GM12878 (cell line): ENCODE measurements at regions not wholly inside any gene's neighbourhood (a gene's known extent, or its start where the extent isn't known, plus 50 kb on each side); places are given as distances from the start of the nearest gene placed in this dataset.

ENCODE experiments used
- ATAC-seq: fragments of 200-7000 bp; cut with Tn5 transposase; 3 replicates; pipeline ENCODE4 v1.9.1; 2020; ENCODE audit warnings: mild to moderate bottlenecking, moderate library complexity
- BruUV-seq: library from RNA; stranded (reverse); fragments of 400-500 nt; replicated peaks from 2 replicates; lab custom pipeline; 2021; lab: Mats Ljungman, UMichigan
- CTCF ChIA-PET: fragments of 300-600 bp; sonication (Branson Sonifier 250); formaldehyde crosslinking; extraction: SDS; loops from one replicate; lab custom pipeline; 2021; ENCODE audit warnings: inconsistent platforms; lab: Yijun Ruan, JAX
- POLR2A ChIA-PET: fragments of 350-600 bp; formaldehyde crosslinking; extraction: SDS; loops from one replicate; lab custom pipeline; 2021; ENCODE audit warnings: inconsistent platforms; lab: Charles Lee
- RAD21 ChIA-PET: fragments of 300-600 bp; sonication (Branson Sonifier 250); formaldehyde crosslinking; loops from one replicate; lab custom pipeline; 2023; ENCODE audit warnings: antibody characterized with exemption; ENCODE audit not compliant: unreplicated experiment; lab: Charles Lee
- SMC1A ChIA-PET: fragments of 300-600 bp; sonication (Branson Sonifier 250); formaldehyde crosslinking; loops from one replicate; lab custom pipeline; 2023; ENCODE audit not compliant: unreplicated experiment, uncharacterized antibody; lab: Charles Lee
- DNase-seq: peaks from one replicate; pipeline ENCODE4 v3.0.0-alpha.2; 2011; ENCODE audit warnings: low read depth, low spot score
- FAIRE-seq: peaks from 3 replicates; lab custom pipeline; 2011; peaks lifted over from hg19 to GRCh38; lab: Jason Lieb, UNC
- H2AFZ ChIP-seq: 2 replicates; pipeline ENCODE4 v1.6.0; 2011; ENCODE audit warnings: low read depth, low read length, control low read depth; ENCODE audit not compliant: control insufficient read depth
- H3K27ac ChIP-seq: 2 replicates; pipeline ENCODE4 v1.5.1; 2011; ENCODE audit warnings: control low read depth; ENCODE audit not compliant: control insufficient read depth, insufficient read depth
- H3K27me3 ChIP-seq, 2 experiments: replicated peaks in 1 of 2; 2 replicates each; pipeline versions ENCODE4 v1.6.0 to v1.6.1; 2011; ENCODE audit warnings: low read length in 1 of 2; ENCODE audit not compliant: control insufficient read depth in 2 of 2, insufficient read depth in 2 of 2
- H3K36me3 ChIP-seq, 2 experiments: 2 replicates each; pipeline ENCODE4 v1.5.1; 2011; ENCODE audit warnings: low read length in 1 of 2; ENCODE audit not compliant: control insufficient read depth in 2 of 2, insufficient read depth in 2 of 2
- H3K4me1 ChIP-seq: 2 replicates; pipeline ENCODE4 v1.6.1; 2011; ENCODE audit warnings: mild to moderate bottlenecking, low read length, moderate library complexity, mixed read lengths; ENCODE audit not compliant: control insufficient read depth, insufficient read depth
- H3K4me2 ChIP-seq: 2 replicates; pipeline ENCODE4 v1.6.0; 2011; ENCODE audit warnings: control low read depth; ENCODE audit not compliant: control insufficient read depth, insufficient read depth
- H3K4me3 ChIP-seq: fragments of 200-600 bp; sonication (generic); 2 replicates; pipeline ENCODE4 v1.5.1; 2016
- H3K79me2 ChIP-seq: 2 replicates; pipeline ENCODE4 v1.6.0; 2011; ENCODE audit warnings: low read length; ENCODE audit not compliant: control insufficient read depth, insufficient read depth
- H3K9ac ChIP-seq: 2 replicates; pipeline ENCODE4 v1.8.0; 2011; ENCODE audit warnings: low read length, control low read depth, mixed read lengths; ENCODE audit not compliant: control insufficient read depth, insufficient read depth
- H3K9me3 ChIP-seq: replicated peaks from 3 replicates; pipeline ENCODE4 v1.5.1; 2011; ENCODE audit warnings: mild to moderate bottlenecking, low read length; ENCODE audit not compliant: control insufficient read depth, insufficient read depth
- H4K20me1 ChIP-seq: 2 replicates; pipeline ENCODE4 v1.6.0; 2011; ENCODE audit not compliant: control insufficient read depth, insufficient read depth
- GATAD2B ChIP-seq: fragments of 450-650 bp; conservative IDR thresholded peaks from 2 replicates; pipeline ENCODE4 v1.6.1; 2017; ENCODE audit warnings: low read depth, mild to moderate bottlenecking, moderate library complexity
- SIN3A ChIP-seq: IDR thresholded peaks from 2 replicates; pipeline ENCODE4 v1.6.1; 2012; ENCODE audit warnings: low read depth, low read length, improper control_type of control experiment
- WGBS: methylation state at CpG from one replicate; pipeline ENCODE4 v1.1.6; 2016; ENCODE audit warnings: low lambda C conversion rate; ENCODE audit not compliant: insufficient replicate concordance, insufficient coverage; ENCODE audit errors: missing lambda C conversion rate; 5-methylcytosine and 5-hydroxymethylcytosine counted together
- in situ Hi-C: fragments of 300-500 bp; cut with MboI; formaldehyde crosslinking; loops from 9 replicates; pipeline ENCODE4 v1.14.3; 2018; ENCODE audit warnings: mixed read lengths
- intact Hi-C: fragments of 100-400 bp; cut with micrococcal nuclease; formaldehyde crosslinking; loops from one replicate; pipeline ENCODE4 v1.14.2; 2022; ENCODE audit not compliant: unreplicated experiment
- TF ChIP-seq, protein P1 (sequence below): IDR thresholded peaks from 2 replicates; pipeline ENCODE4 v1.6.1; 2012; ENCODE audit warnings: improper control_type of control experiment, low read depth, low read length; ENCODE audit not compliant: insufficient replicate concordance
- TF ChIP-seq, protein P2 (sequence below): fragments of 450-650 bp; IDR thresholded peaks from 2 replicates; pipeline ENCODE4 v1.6.1; 2017; ENCODE audit warnings: antibody characterized with exemption, mild to moderate bottlenecking, moderate library complexity

DNA sequence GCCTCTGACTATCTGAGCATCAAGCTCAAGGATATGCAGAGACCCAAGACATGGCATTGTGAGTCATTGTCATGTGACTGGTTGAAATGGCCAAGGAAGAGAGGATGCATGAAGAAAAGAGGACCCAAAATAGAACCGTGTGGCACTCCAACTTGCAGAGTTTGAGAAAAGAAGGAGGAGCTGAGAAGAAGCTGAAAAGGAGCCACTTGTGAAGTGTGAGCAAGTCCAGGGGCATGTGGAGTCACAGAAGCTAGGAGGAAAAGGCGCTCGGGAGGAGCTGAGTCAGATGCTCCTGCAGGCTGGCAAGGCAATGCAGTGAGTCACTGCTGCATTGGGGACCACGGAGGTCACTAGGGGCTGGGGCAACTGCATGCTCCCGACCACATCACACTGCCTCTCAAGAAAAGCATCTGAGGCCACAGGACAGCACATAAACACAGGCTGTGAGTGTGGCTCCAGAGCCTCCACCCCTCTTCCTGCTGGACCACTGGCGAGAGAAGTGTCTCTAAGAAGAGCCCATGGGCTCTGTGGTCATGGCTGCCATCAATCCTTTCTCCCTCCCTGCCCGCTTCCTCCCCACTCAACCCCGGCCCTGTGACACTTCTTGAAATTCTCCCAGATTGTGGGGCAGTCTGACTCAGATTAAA is 197.6 kb downstream of the DRD1 start:
- FAIRE-seq: no peak
- H2AFZ ChIP-seq: no peak overlapping the region
- no TSS peak for BruUV-seq

DNA sequence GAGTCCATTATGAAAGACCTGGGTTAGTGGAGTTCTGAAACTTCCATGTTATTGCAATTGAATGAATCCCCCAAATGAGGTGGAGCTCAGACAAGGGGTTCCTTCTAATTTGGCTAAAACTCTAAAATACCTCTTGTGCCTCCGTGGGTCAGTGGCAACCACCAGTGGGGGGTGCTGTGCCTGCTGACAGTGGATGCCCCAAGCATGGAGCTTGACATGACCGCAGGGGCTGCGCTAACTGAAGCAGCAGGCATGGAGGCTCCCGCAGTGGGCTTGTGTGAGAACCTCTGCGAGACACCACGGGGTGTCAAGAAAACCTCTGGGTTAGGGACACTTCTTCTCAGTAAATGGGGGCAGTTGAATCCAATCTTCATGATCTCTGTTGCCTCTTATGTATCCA is 200.5 kb downstream of the DRD1 start:
- Histone ChIP-seq H2AFZ (no peak overlapping the region), H4K20me1 (no peaks in the 10 kb centered on the region), H3K36me3 (no peaks in the 10 kb centered on the region), H3K27me3 (no peaks in the 10 kb centered on the region; a peak in 2 of 4 replicates), H3K79me2 (no peaks in the 10 kb centered on the region), H3K4me2 (no peak overlapping the region), H3K4me1 (no peaks in the 10 kb centered on the region), H3K4me3 (no peak overlapping the region), H3K9ac (no peak overlapping the region), H3K9me3 (no peaks in the 10 kb centered on the region), H3K27ac (no peak overlapping the region)
- TF ChIP-seq, protein P1, sequence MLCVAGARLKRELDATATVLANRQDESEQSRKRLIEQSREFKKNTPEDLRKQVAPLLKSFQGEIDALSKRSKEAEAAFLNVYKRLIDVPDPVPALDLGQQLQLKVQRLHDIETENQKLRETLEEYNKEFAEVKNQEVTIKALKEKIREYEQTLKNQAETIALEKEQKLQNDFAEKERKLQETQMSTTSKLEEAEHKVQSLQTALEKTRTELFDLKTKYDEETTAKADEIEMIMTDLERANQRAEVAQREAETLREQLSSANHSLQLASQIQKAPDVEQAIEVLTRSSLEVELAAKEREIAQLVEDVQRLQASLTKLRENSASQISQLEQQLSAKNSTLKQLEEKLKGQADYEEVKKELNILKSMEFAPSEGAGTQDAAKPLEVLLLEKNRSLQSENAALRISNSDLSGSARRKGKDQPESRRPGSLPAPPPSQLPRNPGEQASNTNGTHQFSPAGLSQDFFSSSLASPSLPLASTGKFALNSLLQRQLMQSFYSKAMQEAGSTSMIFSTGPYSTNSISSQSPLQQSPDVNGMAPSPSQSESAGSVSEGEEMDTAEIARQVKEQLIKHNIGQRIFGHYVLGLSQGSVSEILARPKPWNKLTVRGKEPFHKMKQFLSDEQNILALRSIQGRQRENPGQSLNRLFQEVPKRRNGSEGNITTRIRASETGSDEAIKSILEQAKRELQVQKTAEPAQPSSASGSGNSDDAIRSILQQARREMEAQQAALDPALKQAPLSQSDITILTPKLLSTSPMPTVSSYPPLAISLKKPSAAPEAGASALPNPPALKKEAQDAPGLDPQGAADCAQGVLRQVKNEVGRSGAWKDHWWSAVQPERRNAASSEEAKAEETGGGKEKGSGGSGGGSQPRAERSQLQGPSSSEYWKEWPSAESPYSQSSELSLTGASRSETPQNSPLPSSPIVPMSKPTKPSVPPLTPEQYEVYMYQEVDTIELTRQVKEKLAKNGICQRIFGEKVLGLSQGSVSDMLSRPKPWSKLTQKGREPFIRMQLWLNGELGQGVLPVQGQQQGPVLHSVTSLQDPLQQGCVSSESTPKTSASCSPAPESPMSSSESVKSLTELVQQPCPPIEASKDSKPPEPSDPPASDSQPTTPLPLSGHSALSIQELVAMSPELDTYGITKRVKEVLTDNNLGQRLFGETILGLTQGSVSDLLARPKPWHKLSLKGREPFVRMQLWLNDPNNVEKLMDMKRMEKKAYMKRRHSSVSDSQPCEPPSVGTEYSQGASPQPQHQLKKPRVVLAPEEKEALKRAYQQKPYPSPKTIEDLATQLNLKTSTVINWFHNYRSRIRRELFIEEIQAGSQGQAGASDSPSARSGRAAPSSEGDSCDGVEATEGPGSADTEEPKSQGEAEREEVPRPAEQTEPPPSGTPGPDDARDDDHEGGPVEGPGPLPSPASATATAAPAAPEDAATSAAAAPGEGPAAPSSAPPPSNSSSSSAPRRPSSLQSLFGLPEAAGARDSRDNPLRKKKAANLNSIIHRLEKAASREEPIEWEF: no peak
- no peak for TF ChIP-seq SIN3A
- POLR2A ChIA-PET: no interaction called here
- ATAC-seq (no peak), FAIRE-seq (no peak), DNase-seq (no peak)
- SMC1A ChIA-PET: no interaction called here
- BruUV-seq: no TSS peak
- WGBS: 47% methylated on average over 6 of the region's 6 CpGs
- intact Hi-C loops: no loop called here
- in situ Hi-C loops: no loop called here
- RAD21 ChIA-PET: no interaction called here
- CTCF ChIA-PET: interaction anchor here (0.8 kb wide), 1 partner anchor 221 kb away, joined by 4 read pairs; no protein-coding TSS in a partner anchor

More for the DNA sequence above, 197.6 kb downstream of the DRD1 start:
- Histone ChIP-seq H3K27me3 (no peaks in the 10 kb centered on the region; a peak in 1 of 4 replicates), H3K4me1 (no peaks in the 10 kb centered on the region), H3K4me3 (no peak overlapping the region), H3K79me2 (no peaks in the 10 kb centered on the region), H3K36me3 (no peaks in the 10 kb centered on the region), H3K9me3 (no peaks in the 10 kb centered on the region), H4K20me1 (no peaks in the 10 kb centered on the region), H3K27ac (no peak overlapping the region), H3K4me2 (no peak overlapping the region), H3K9ac (no peak overlapping the region)
- in situ Hi-C loops (no loop called here), intact Hi-C loops (no loop called here)
- WGBS: 4% methylated on average over 8 of the region's 8 CpGs
- ATAC-seq: no peak
- RAD21 ChIA-PET: no interaction called here
- SMC1A ChIA-PET: no interaction called here
- POLR2A ChIA-PET: no interaction called here
- no peak for DNase-seq
- CTCF ChIA-PET: no interaction called here
- TF ChIP-seq GATAD2B: no peak
- TF ChIP-seq, protein P2, sequence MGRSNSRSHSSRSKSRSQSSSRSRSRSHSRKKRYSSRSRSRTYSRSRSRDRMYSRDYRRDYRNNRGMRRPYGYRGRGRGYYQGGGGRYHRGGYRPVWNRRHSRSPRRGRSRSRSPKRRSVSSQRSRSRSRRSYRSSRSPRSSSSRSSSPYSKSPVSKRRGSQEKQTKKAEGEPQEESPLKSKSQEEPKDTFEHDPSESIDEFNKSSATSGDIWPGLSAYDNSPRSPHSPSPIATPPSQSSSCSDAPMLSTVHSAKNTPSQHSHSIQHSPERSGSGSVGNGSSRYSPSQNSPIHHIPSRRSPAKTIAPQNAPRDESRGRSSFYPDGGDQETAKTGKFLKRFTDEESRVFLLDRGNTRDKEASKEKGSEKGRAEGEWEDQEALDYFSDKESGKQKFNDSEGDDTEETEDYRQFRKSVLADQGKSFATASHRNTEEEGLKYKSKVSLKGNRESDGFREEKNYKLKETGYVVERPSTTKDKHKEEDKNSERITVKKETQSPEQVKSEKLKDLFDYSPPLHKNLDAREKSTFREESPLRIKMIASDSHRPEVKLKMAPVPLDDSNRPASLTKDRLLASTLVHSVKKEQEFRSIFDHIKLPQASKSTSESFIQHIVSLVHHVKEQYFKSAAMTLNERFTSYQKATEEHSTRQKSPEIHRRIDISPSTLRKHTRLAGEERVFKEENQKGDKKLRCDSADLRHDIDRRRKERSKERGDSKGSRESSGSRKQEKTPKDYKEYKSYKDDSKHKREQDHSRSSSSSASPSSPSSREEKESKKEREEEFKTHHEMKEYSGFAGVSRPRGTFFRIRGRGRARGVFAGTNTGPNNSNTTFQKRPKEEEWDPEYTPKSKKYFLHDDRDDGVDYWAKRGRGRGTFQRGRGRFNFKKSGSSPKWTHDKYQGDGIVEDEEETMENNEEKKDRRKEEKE: no peak
